HCT116 (cell line): ENCODE measurements at regions not wholly inside any gene's neighbourhood (a gene's known extent, or its start where the extent isn't known, plus 50 kb on each side); places are given as distances from the start of the nearest gene placed in this dataset.

Source experiments
- ATF3 ChIP-seq: IDR thresholded peaks from 2 replicates; pipeline ENCODE4 v1.6.1; 2012
- CTCF ChIP-seq, 3 experiments: fragments of 200-600 bp in 1 of 3; sonication (generic) in 1 of 3; IDR thresholded peaks in 2 of 3; conservative IDR thresholded peaks in 1 of 3; 2 replicates each; pipeline ENCODE4 v1.5.1; 2012 to 2017; ENCODE audit warnings: low read depth in 2 of 3, low read length in 2 of 3, antibody characterized with exemption in 1 of 3, borderline replicate concordance in 1 of 3, control low read depth in 1 of 3, mild to moderate bottlenecking in 1 of 3, mixed read lengths in 1 of 3, mixed run types in 1 of 3, moderate library complexity in 1 of 3; ENCODE audit not compliant: insufficient read depth in 1 of 3
- EZH2phosphoT487 ChIP-seq: fragments of 200-600 bp; IDR thresholded peaks from 2 replicates; pipeline ENCODE4 v1.6.1; 2018; ENCODE audit warnings: antibody characterized with exemption, borderline replicate concordance
- POLR2AphosphoS5 ChIP-seq: IDR thresholded peaks from 2 replicates; pipeline ENCODE4 v1.6.1; 2011; ENCODE audit warnings: mild to moderate bottlenecking, low read depth, low read length, moderate library complexity
- RAD21 ChIP-seq: IDR thresholded peaks from 2 replicates; pipeline ENCODE4 v1.6.1; 2012; ENCODE audit warnings: low read depth, mild to moderate bottlenecking

- no peak for TF ChIP-seq CTCF (IDR thresholded peaks at IDR 0.05 in 2 of 3, conservative IDR thresholded peaks at IDR 0.05 in 1 of 3; ENCODE audit: borderline replicate concordance in 1 of 3, insufficient read depth in 1 of 3, low read depth in 2 of 3, low read length in 2 of 3)
- TF ChIP-seq RAD21, result no peak
- TF ChIP-seq EZH2phosphoT487, result no peak
- TF ChIP-seq ATF3, result no peak
- TF ChIP-seq POLR2AphosphoS5, result no peak
These were observed 53.6 kb upstream of the CCDC190 start for GRCh38 chr1:162914601-162915000.
